OCI-LY7 (cell line): ENCODE measurements at regions not wholly inside any gene's neighbourhood (a gene's known extent, or its start where the extent isn't known, plus 50 kb on each side); places are given as distances from the start of the nearest gene placed in this dataset.

Experiments used
- BruUV-seq: library from RNA; stranded (reverse); fragments of 400-500 nt; replicated peaks from 2 replicates; lab custom pipeline; 2021; lab: Mats Ljungman, UMichigan
- CTCF ChIA-PET: fragments of 300-600 bp; sonication (Branson Sonifier 250); formaldehyde crosslinking; loops from one replicate; lab custom pipeline; 2022; ENCODE audit warnings: antibody characterized with exemption; ENCODE audit not compliant: unreplicated experiment; lab: Charles Lee
- POLR2A ChIA-PET: fragments of 300-600 bp; sonication (Branson Sonifier 250); formaldehyde crosslinking; loops from one replicate; lab custom pipeline; 2022; ENCODE audit warnings: antibody characterized with exemption; lab: Charles Lee
- DNase-seq: peaks from one replicate; pipeline ENCODE4 v3.0.0-alpha.2; 2015; ENCODE audit warnings: low spot score
- H2AFZ ChIP-seq: fragments of 200-600 bp; sonication (generic), shearing (Covaris generic); 2 replicates; pipeline ENCODE4 v1.6.1; 2014; ENCODE audit warnings: mild to moderate bottlenecking, antibody characterized with exemption, low read length, moderate library complexity
- H3K27ac ChIP-seq: fragments of 200-600 bp; sonication (generic); 2 replicates; pipeline ENCODE4 v1.5.1; 2014; ENCODE audit warnings: mixed run types, low read depth, mild to moderate bottlenecking, moderate library complexity, low read length, inconsistent platforms; ENCODE audit not compliant: poor library complexity, severe bottlenecking
- H3K36me3 ChIP-seq: fragments of 200-600 bp; sonication (generic); 2 replicates; pipeline ENCODE4 v1.6.1; 2014; ENCODE audit warnings: mild to moderate bottlenecking, antibody characterized with exemption, low read length, moderate library complexity, mixed read lengths; ENCODE audit not compliant: insufficient read depth
- H3K4me1 ChIP-seq: fragments of 200-600 bp; sonication (generic); 2 replicates; pipeline ENCODE4 v1.5.1; 2014; ENCODE audit warnings: mild to moderate bottlenecking, low read length; ENCODE audit not compliant: insufficient read depth, poor library complexity, severe bottlenecking
- H3K4me2 ChIP-seq: fragments of 200-600 bp; sonication (generic); 2 replicates; pipeline ENCODE4 v1.6.1; 2014; ENCODE audit warnings: mild to moderate bottlenecking, low read length
- H3K4me3 ChIP-seq: fragments of 200-600 bp; sonication (generic); 2 replicates; pipeline ENCODE4 v1.5.1; 2014; ENCODE audit warnings: mild to moderate bottlenecking, low read depth, low read length; ENCODE audit not compliant: poor library complexity, severe bottlenecking
- H3K79me2 ChIP-seq: fragments of 200-600 bp; sonication (generic); 2 replicates; pipeline ENCODE4 v1.6.1; 2016; ENCODE audit warnings: low read depth, mild to moderate bottlenecking, low read length, moderate library complexity, mixed read lengths; ENCODE audit not compliant: insufficient read depth
- H3K9me2 ChIP-seq: fragments of 200-600 bp; sonication (generic); 2 replicates; pipeline ENCODE4 v1.6.1; 2016; ENCODE audit warnings: mild to moderate bottlenecking, low read length, mixed read lengths; ENCODE audit not compliant: insufficient read depth
- H3K9me3 ChIP-seq: fragments of 200-600 bp; sonication (generic); 2 replicates; pipeline ENCODE4 v1.6.1; 2014; ENCODE audit warnings: mild to moderate bottlenecking, mixed run types, low read length, mixed read lengths
- H4K20me1 ChIP-seq: fragments of 200-600 bp; sonication (generic); 2 replicates; pipeline ENCODE4 v1.6.1; 2014; ENCODE audit warnings: mild to moderate bottlenecking, antibody characterized with exemption, low read length, moderate library complexity, mixed read lengths; ENCODE audit not compliant: insufficient read depth
- CTCF ChIP-seq: fragments of 200-600 bp; sonication (generic); conservative IDR thresholded peaks from 2 replicates; pipeline ENCODE4 v1.5.1; 2014; ENCODE audit warnings: mild to moderate bottlenecking, antibody characterized with exemption, low read length, moderate library complexity, mixed read lengths
- EZH2phosphoT487 ChIP-seq: fragments of 200-600 bp; sonication (generic); IDR thresholded peaks from 2 replicates; pipeline ENCODE4 v1.6.1; 2018; ENCODE audit warnings: low read depth, borderline replicate concordance, mild to moderate bottlenecking, mixed run types, antibody characterized with exemption, low read length, moderate library complexity, mixed read lengths
- intact Hi-C: fragments of 100-400 bp; cut with micrococcal nuclease; formaldehyde crosslinking; loops from one replicate; pipeline ENCODE4 v1.10.0; 2022; ENCODE audit not compliant: unreplicated experiment

- intact Hi-C loops: no loop called here
- BruUV-seq: no TSS peak
- TF ChIP-seq CTCF: no peak
- TF ChIP-seq EZH2phosphoT487: no peak
- POLR2A ChIA-PET: no interaction called here
- no peaks in the 10 kb centered on the region for H3K9me3 ChIP-seq
- H4K20me1 ChIP-seq: no peaks in the 10 kb centered on the region
- DNase-seq: no peak
- no peak overlapping the region for H3K4me3 ChIP-seq
- no peaks in the 10 kb centered on the region for H3K36me3 ChIP-seq
- H3K4me2 ChIP-seq: no peak overlapping the region
- H3K79me2 ChIP-seq: no peaks in the 10 kb centered on the region
- no peaks in the 10 kb centered on the region for H3K9me2 ChIP-seq
- H3K4me1 ChIP-seq: no peaks in the 10 kb centered on the region
- H3K27ac ChIP-seq: no peak overlapping the region
- CTCF ChIA-PET: no interaction called here
- H2AFZ ChIP-seq: no peak overlapping the region
Observed at GRCh38 chr12:72863671-72864070, 591.5 kb downstream of the TRHDE start.

GRCh38 chr12:72865921-72866320, 593.8 kb downstream of the TRHDE start:
- TF ChIP-seq EZH2phosphoT487: no peak
- no peak for TF ChIP-seq CTCF
- no peak overlapping the region for H3K4me3 ChIP-seq
- intact Hi-C loops: no loop called here

GRCh38 chr12:72869024-72869423, 596.9 kb downstream of the TRHDE start:
- H3K9me3 ChIP-seq: no peaks in the 10 kb centered on the region
- TF ChIP-seq CTCF (no peak), EZH2phosphoT487 (no peak)
- DNase-seq: no peak
- BruUV-seq: no TSS peak
- CTCF ChIA-PET: no interaction called here
- no peak overlapping the region for H3K27ac ChIP-seq
- H3K9me2 ChIP-seq: no peaks in the 10 kb centered on the region
- no peak overlapping the region for H2AFZ ChIP-seq
- intact Hi-C loops: no loop called here
- H3K36me3 ChIP-seq: no peaks in the 10 kb centered on the region
- H3K4me1 ChIP-seq: no peaks in the 10 kb centered on the region
- no peaks in the 10 kb centered on the region for H4K20me1 ChIP-seq
- no peaks in the 10 kb centered on the region for H3K79me2 ChIP-seq
- H3K4me2 ChIP-seq: no peak overlapping the region
- POLR2A ChIA-PET: no interaction called here
- no peak overlapping the region for H3K4me3 ChIP-seq

More at GRCh38 chr12:72865921-72866320, 593.8 kb downstream of the TRHDE start:
- ChIA-PET POLR2A (no interaction called here), CTCF (no interaction called here)
- Histone ChIP-seq H3K9me2 (no peaks in the 10 kb centered on the region), H3K79me2 (no peaks in the 10 kb centered on the region), H3K4me2 (no peak overlapping the region), H4K20me1 (no peaks in the 10 kb centered on the region), H3K4me1 (no peaks in the 10 kb centered on the region), H3K27ac (no peak overlapping the region), H3K9me3 (no peaks in the 10 kb centered on the region), H3K36me3 (no peaks in the 10 kb centered on the region), H2AFZ (no peak overlapping the region)
- BruUV-seq: no TSS peak
- no peak for DNase-seq
